Stimulated activated CD8-positive, alpha-beta memory T cell treated with anti-CD3 and anti-CD28 coated beads, Interleukin-15, amount 100 ng/mL, for 4 hours (primary cell): ENCODE measurements at regions not wholly inside any gene's neighbourhood (a gene's known extent, or its start where the extent isn't known, plus 50 kb on each side); places are given as distances from the start of the nearest gene placed in this dataset.
"Not testable (repeated sequence)": the region's sequence is repeated elsewhere in the genome, so short reads cannot be mapped to it uniquely, and the experiment has no call there.

Source experiments
- DNase-seq, 2 donors: peaks; one replicate each; pipeline ENCODE4 v3.0.0-alpha.2; 2020; ENCODE audit warnings: low read depth in 2 of 2

- DNase-seq, result no peak
Measured at GRCh38 chr4:57418133-57418532, 307.9 kb upstream of the IGFBP7 start.

- DNase-seq, result no peak
Measured at GRCh38 chr4:57412259-57413054, 302.3 kb upstream of the IGFBP7 start.

GRCh38 chr4:57410331-57411052, 300.3 kb upstream of the IGFBP7 start:
- no peak for DNase-seq

GRCh38 chr4:57405359-57405758, 295.2 kb upstream of the IGFBP7 start:
- DNase-seq, result no peak

- DNase-seq, result no peak
Measured at GRCh38 chr4:57404483-57404882, 294.3 kb upstream of the IGFBP7 start.

GRCh38 chr4:57403591-57403990, 293.4 kb upstream of the IGFBP7 start:
- DNase-seq, result no peak

GRCh38 chr4:57401586-57401985, 291.4 kb upstream of the IGFBP7 start:
- DNase-seq, result no peak

GRCh38 chr4:57378766-57379165, 268.6 kb upstream of the IGFBP7 start:
- DNase-seq, result no peak

GRCh38 chr4:57374866-57375595, 264.8 kb upstream of the IGFBP7 start:
- DNase-seq, result no peak

- DNase-seq, result no peak
Measured at GRCh38 chr4:57373991-57374390, 263.8 kb upstream of the IGFBP7 start.

GRCh38 chr4:57371671-57372070, 261.5 kb upstream of the IGFBP7 start:
- no peak for DNase-seq

- DNase-seq, result no peak
Measured at GRCh38 chr4:57370691-57371090, 260.5 kb upstream of the IGFBP7 start.

- DNase-seq, result no peak
Measured at GRCh38 chr4:57369446-57369845, 259.3 kb upstream of the IGFBP7 start.

- no peak for DNase-seq
Measured at GRCh38 chr4:57364255-57364654, 254.1 kb upstream of the IGFBP7 start.

- DNase-seq, result no peak
Measured at GRCh38 chr4:57363346-57363745, 253.2 kb upstream of the IGFBP7 start.

- DNase-seq, result no peak
Measured at GRCh38 chr4:57360681-57361080, 250.5 kb upstream of the IGFBP7 start.

GRCh38 chr4:57355101-57355665, 245.0 kb upstream of the IGFBP7 start:
- DNase-seq, result no peak

GRCh38 chr4:57351731-57352130, 241.5 kb upstream of the IGFBP7 start:
- DNase-seq, result no peak

GRCh38 chr4:57344296-57344695, 234.1 kb upstream of the IGFBP7 start:
- DNase-seq, result no peak

GRCh38 chr4:57342411-57342810, 232.2 kb upstream of the IGFBP7 start:
- no peak for DNase-seq

- DNase-seq, result not testable (repeated sequence)
Measured at GRCh38 chr4:57338861-57339260, 228.7 kb upstream of the IGFBP7 start.

GRCh38 chr4:57333684-57334083, 223.5 kb upstream of the IGFBP7 start:
- no peak for DNase-seq
